ENCODE measurements at regions not wholly inside any gene's neighbourhood (a gene's known extent, or its start where the extent isn't known, plus 50 kb on each side); places are given as distances from the start of the nearest gene placed in this dataset.

DNA sequence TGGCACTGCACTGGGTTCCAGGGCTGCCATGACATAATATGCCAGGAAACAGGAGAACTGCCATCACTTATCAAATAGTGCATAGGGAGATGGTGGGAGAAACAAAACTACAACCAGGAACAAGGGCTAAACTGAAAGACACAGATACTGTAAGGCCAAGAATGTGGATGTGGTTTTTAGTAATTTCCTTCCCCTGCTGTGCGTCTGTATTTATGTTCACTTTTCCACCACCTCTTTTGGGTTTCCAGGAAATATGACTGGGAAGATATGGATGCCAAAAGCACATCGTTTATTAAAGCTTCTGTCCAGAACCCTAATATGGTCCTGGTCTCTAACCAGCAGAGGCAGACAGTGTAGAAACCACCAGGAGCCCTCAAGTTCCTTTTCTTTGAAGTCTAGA is 759.7 kb upstream of the FANCL start:
- Mint-ChIP-seq H3K36me3 (ENCODE audit: low read depth) (no peaks in the 10 kb centered on the region), H3K4me3 (no peak overlapping the region), H3K27me3 (ENCODE audit: insufficient read depth) (no peaks in the 10 kb centered on the region), H3K9me3 (no peaks in the 10 kb centered on the region), H3K4me1 (ENCODE audit: low read depth) (no peaks in the 10 kb centered on the region), H3K27ac (no peak overlapping the region)
- no peak for DNase-seq
- TF ChIP-seq, protein P1, sequence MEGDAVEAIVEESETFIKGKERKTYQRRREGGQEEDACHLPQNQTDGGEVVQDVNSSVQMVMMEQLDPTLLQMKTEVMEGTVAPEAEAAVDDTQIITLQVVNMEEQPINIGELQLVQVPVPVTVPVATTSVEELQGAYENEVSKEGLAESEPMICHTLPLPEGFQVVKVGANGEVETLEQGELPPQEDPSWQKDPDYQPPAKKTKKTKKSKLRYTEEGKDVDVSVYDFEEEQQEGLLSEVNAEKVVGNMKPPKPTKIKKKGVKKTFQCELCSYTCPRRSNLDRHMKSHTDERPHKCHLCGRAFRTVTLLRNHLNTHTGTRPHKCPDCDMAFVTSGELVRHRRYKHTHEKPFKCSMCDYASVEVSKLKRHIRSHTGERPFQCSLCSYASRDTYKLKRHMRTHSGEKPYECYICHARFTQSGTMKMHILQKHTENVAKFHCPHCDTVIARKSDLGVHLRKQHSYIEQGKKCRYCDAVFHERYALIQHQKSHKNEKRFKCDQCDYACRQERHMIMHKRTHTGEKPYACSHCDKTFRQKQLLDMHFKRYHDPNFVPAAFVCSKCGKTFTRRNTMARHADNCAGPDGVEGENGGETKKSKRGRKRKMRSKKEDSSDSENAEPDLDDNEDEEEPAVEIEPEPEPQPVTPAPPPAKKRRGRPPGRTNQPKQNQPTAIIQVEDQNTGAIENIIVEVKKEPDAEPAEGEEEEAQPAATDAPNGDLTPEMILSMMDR (IDR thresholded peaks at IDR 0.05): no peak

DNA sequence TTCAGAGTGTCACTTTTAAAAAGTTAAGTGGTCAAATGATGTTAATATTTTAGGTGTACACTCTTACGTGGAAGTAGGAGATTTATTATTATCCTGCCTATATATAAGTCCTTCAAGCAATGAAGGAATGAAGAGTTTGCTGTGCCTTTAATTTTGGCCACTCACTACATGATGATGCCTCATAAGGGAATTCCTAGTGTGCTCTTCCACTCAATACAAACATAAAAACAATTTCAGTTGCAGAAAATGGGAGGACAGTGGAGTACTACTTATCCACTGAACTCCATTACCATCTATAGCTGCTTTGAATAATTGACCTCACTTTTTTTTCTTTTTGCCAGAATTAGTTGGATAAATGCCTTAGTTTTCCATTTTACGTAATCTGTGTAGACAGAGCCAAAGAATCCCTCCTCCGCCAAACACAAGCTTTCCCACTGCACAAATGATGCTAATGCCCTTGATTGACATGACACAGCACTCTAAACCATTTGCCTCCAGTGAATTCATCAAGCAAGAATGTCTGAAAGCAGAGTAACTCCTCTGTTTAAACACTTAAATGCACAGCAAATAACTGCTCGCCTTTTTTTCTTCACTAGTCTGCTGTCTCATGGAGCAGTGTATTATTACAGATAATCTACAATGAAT is 751.1 kb upstream of the FANCL start:
- Mint-ChIP-seq H3K4me1 (ENCODE audit: low read depth) (no peaks in the 10 kb centered on the region; the same call in 1 of the 2 replicates), H3K36me3 (ENCODE audit: low read depth) (no peaks in the 10 kb centered on the region), H3K27ac (no peak overlapping the region), H3K9me3 (no peaks in the 10 kb centered on the region), H3K27me3 (ENCODE audit: insufficient read depth) (no peaks in the 10 kb centered on the region; the same call in 1 of the 2 replicates), H3K4me3 (no peak overlapping the region)
- TF ChIP-seq, protein P1 (IDR thresholded peaks at IDR 0.05): no peak
- DNase-seq: no peak

DNA sequence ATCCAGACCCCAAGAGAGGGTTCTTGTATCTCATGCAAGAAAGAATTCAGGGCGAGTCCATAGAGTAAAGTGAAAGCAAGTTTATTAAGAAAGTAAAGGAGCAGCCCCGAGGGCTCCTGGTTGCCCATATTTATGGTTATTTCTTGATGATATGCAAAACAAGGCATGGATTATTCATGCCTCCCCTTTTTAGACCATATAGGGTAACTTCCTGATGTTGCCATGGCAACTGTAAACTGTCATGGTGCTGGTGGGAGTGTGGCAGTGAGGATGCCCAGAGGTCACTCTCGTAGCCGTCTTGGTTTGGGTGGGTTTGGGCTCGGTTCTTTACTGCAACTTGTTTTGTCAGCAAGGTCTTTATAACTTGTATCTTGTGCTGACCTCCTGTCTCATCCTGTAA is 750.2 kb upstream of the FANCL start:
- Mint-ChIP-seq H3K4me1 (ENCODE audit: low read depth) (no peaks in the 10 kb centered on the region; the same call in 1 of the 2 replicates), H3K27ac (no peak overlapping the region), H3K27me3 (ENCODE audit: insufficient read depth) (no peaks in the 10 kb centered on the region; the same call in 1 of the 2 replicates), H3K36me3 (ENCODE audit: low read depth) (no peaks in the 10 kb centered on the region), H3K9me3 (no peaks in the 10 kb centered on the region), H3K4me3 (no peak overlapping the region)
- TF ChIP-seq, protein P1 (IDR thresholded peaks at IDR 0.05): no peak
- DNase-seq: no peak

DNA sequence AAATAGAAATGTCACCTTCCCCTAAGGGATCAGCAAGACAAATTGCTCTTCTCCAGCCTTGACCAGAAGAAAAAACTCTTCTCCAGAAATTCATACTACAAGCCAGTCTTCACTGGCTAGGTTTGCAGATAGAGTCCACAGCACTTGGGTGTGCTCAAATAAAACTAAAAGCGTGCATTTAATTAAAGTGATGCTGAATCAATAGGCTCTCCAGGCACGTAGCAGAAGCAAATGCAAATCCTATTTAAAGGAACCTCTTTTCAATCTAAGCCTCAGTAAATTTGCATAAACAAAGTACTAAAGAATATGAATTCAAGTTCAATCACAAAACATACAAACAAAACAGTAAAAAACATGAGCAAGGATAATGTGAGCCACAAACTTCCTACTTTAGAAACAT is 744.4 kb upstream of the FANCL start:
- DNase-seq: no peak
- Mint-ChIP-seq H3K4me1 (ENCODE audit: low read depth) (no peaks in the 10 kb centered on the region), H3K27me3 (ENCODE audit: insufficient read depth) (no peaks in the 10 kb centered on the region; the same call in 1 of the 2 replicates), H3K9me3 (no peaks in the 10 kb centered on the region), H3K4me3 (no peak overlapping the region), H3K36me3 (ENCODE audit: low read depth) (no peaks in the 10 kb centered on the region), H3K27ac (no peak overlapping the region)
- TF ChIP-seq, protein P1 (IDR thresholded peaks at IDR 0.05): no peak

DNA sequence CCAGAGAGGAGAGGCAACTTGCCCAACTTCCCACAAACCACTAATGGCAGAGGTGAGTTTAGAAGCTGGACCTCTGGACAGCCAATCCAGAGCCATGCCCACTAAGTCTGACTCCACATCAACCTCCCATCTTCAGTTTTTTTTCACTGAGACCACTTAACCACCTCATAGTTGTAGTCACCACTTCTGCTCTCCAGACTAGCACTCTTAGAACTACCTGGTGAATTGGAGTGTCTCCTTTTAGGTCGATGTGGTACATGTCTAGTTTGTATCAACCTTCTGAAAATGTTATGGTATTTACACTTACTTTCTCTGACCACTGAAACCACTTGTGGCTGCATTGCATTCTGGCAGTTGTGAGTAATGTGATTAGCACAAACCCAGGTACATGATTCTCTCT is 743.6 kb upstream of the FANCL start:
- Mint-ChIP-seq H3K4me1 (ENCODE audit: low read depth) (no peaks in the 10 kb centered on the region), H3K36me3 (ENCODE audit: low read depth) (no peaks in the 10 kb centered on the region), H3K9me3 (no peaks in the 10 kb centered on the region), H3K4me3 (no peak overlapping the region), H3K27ac (no peak overlapping the region), H3K27me3 (ENCODE audit: insufficient read depth) (peaks cover 3% of the 10 kb centered on the region)
- DNase-seq: no peak
- TF ChIP-seq, protein P1 (IDR thresholded peaks at IDR 0.05): no peak

Measured in HFFc6 (cell line).